ENCODE measurements at regions not wholly inside any gene's neighbourhood (a gene's known extent, or its start where the extent isn't known, plus 50 kb on each side); places are given as distances from the start of the nearest gene placed in this dataset.
"Not testable (repeated sequence)": the region's sequence is repeated elsewhere in the genome, so short reads cannot be mapped to it uniquely, and the experiment has no call there.

- DNase-seq (ENCODE audit: low read depth, low spot score): no peak
- Histone ChIP-seq H3K4me3 (ENCODE audit: insufficient read length, low read depth) (no peak overlapping the region), H3K4me1 (ENCODE audit: insufficient read depth, insufficient read length) (no peaks in the 10 kb centered on the region), H3K27me3 (ENCODE audit: insufficient read depth, insufficient read length) (no peaks in the 10 kb centered on the region), H3K9ac (ENCODE audit: insufficient read length, low read depth) (no peak overlapping the region), H3K9me3 (ENCODE audit: insufficient read depth, low read length) (no peaks in the 10 kb centered on the region), H3K36me3 (ENCODE audit: insufficient read depth, insufficient read length, low read length) (no peaks in the 10 kb centered on the region)
- TF ChIP-seq SUZ12 (IDR thresholded peaks at IDR 0.05; ENCODE audit: extremely low read depth, insufficient read depth, insufficient read length): no peak
- TF ChIP-seq YY1 (IDR thresholded peaks at IDR 0.05; ENCODE audit: insufficient read depth, insufficient read length): no peak
- no peak for TF ChIP-seq ZNF274 (IDR thresholded peaks at IDR 0.05; ENCODE audit: low read depth, low read length)
These were observed 275.5 kb downstream of the FAM181B start for GRCh38 chr11:82458147-82458546.

- Histone ChIP-seq H3K9me3 (ENCODE audit: insufficient read depth, low read length) (no peaks in the 10 kb centered on the region), H3K36me3 (ENCODE audit: insufficient read depth, insufficient read length, low read length) (no peaks in the 10 kb centered on the region), H3K9ac (ENCODE audit: insufficient read length, low read depth) (no peak overlapping the region), H3K27me3 (ENCODE audit: insufficient read depth, insufficient read length) (no peaks in the 10 kb centered on the region), H3K4me1 (ENCODE audit: insufficient read depth, insufficient read length) (no peaks in the 10 kb centered on the region), H3K4me3 (ENCODE audit: insufficient read length, low read depth) (no peak overlapping the region)
- DNase-seq (ENCODE audit: low read depth, low spot score): no peak
- no peak for TF ChIP-seq ZNF274 (IDR thresholded peaks at IDR 0.05; ENCODE audit: low read depth, low read length)
- TF ChIP-seq SUZ12 (IDR thresholded peaks at IDR 0.05; ENCODE audit: extremely low read depth, insufficient read depth, insufficient read length): no peak
These were observed 282.7 kb downstream of the FAM181B start for GRCh38 chr11:82450996-82451395.

GRCh38 chr11:82406611-82407010 lies 327.1 kb downstream of the FAM181B start:
- DNase-seq (ENCODE audit: low read depth, low spot score): no peak
- TF ChIP-seq ZNF274 (IDR thresholded peaks at IDR 0.05; ENCODE audit: low read depth, low read length) (no peak), YY1 (IDR thresholded peaks at IDR 0.05; ENCODE audit: insufficient read depth, insufficient read length) (no peak), SUZ12 (IDR thresholded peaks at IDR 0.05; ENCODE audit: extremely low read depth, insufficient read depth, insufficient read length) (no peak)
- Histone ChIP-seq H3K27me3 (ENCODE audit: insufficient read depth, insufficient read length) (no peaks in the 10 kb centered on the region), H3K9ac (ENCODE audit: insufficient read length, low read depth) (no peak overlapping the region), H3K4me3 (ENCODE audit: insufficient read length, low read depth) (no peak overlapping the region), H3K4me1 (ENCODE audit: insufficient read depth, insufficient read length) (no peaks in the 10 kb centered on the region), H3K36me3 (ENCODE audit: insufficient read depth, insufficient read length, low read length) (no peaks in the 10 kb centered on the region), H3K9me3 (ENCODE audit: insufficient read depth, low read length) (no peaks in the 10 kb centered on the region)

DNA sequence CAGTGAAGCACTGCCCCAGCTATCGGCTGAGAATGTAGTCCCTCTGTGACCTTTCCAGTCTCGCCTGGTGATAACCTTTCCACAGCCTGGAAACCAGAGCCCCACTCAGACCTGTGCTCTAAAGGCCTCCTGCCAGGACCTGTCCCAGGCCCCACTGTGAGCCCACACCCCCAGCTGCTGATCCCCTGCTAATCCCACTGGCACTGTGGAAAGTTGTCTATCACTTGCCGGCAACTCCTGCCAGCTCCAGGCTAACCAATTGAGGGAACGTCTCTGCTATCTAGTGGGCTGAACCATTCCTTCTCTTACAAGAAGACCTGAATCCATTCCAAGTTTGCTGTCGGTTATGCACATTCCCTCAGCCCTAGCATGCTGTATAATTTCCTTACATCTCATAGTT lies 328.2 kb downstream of the FAM181B start:
- no peak overlapping the region for H3K9ac ChIP-seq (ENCODE audit: insufficient read length, low read depth)
- no peak for DNase-seq (ENCODE audit: low read depth, low spot score)
- no peak overlapping the region for H3K4me3 ChIP-seq (ENCODE audit: insufficient read length, low read depth)
- no peaks in the 10 kb centered on the region for H3K4me1 ChIP-seq (ENCODE audit: insufficient read depth, insufficient read length)
- H3K9me3 ChIP-seq (ENCODE audit: insufficient read depth, low read length): no peaks in the 10 kb centered on the region
- TF ChIP-seq SUZ12 (IDR thresholded peaks at IDR 0.05; ENCODE audit: extremely low read depth, insufficient read depth, insufficient read length) (no peak), YY1 (IDR thresholded peaks at IDR 0.05; ENCODE audit: insufficient read depth, insufficient read length) (no peak), ZNF274 (IDR thresholded peaks at IDR 0.05; ENCODE audit: low read depth, low read length) (no peak)
- H3K36me3 ChIP-seq (ENCODE audit: insufficient read depth, insufficient read length, low read length): no peaks in the 10 kb centered on the region
- no peaks in the 10 kb centered on the region for H3K27me3 ChIP-seq (ENCODE audit: insufficient read depth, insufficient read length)

- Histone ChIP-seq H3K9me3 (ENCODE audit: insufficient read depth, low read length) (no peaks in the 10 kb centered on the region), H3K9ac (ENCODE audit: insufficient read length, low read depth) (no peak overlapping the region), H3K36me3 (ENCODE audit: insufficient read depth, insufficient read length, low read length) (no peaks in the 10 kb centered on the region)
These were observed 328.7 kb downstream of the FAM181B start for GRCh38 chr11:82404981-82405380.

DNA sequence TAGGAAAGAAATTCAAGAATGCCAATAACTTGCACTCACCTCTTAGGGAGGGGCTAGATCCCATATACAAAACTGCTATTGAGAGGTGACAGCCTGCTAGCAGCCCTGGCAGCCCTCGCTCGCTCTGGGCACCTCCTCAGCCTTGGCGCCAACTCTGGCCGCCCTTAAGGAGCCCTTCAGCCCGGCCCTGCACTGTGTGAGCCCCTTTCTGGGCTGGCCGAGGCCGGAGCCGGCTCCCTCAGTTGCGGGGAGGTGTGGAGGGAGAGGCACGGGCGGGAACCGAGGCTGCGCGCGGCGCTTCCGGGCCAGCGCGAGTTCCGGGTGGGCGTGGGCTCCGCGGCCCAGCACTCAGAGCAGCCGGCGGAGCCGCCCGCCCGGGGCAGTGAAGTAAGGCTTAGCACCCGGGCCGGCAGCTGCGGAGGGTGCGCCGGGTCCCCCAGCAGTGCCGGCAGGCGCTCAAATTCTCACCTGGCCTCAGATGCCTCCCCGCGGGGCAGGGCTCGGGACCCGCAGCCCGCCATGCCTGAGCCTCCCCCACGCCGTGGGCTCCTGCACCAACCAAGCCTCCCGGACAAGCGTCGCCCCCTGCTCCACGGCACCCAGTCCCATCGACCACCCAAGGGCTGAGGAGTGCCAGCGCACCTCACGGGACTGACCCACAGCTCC lies 329.9 kb downstream of the FAM181B start:
- no peak overlapping the region for H3K9ac ChIP-seq (ENCODE audit: insufficient read length, low read depth)
- TF ChIP-seq ZNF274 (IDR thresholded peaks at IDR 0.05; ENCODE audit: low read depth, low read length): no peak
- no peak for TF ChIP-seq SUZ12 (IDR thresholded peaks at IDR 0.05; ENCODE audit: extremely low read depth, insufficient read depth, insufficient read length)
- no peak for TF ChIP-seq YY1 (IDR thresholded peaks at IDR 0.05; ENCODE audit: insufficient read depth, insufficient read length)

More at GRCh38 chr11:82404981-82405380, 328.7 kb downstream of the FAM181B start:
- Histone ChIP-seq H3K27me3 (ENCODE audit: insufficient read depth, insufficient read length) (no peaks in the 10 kb centered on the region), H3K4me1 (ENCODE audit: insufficient read depth, insufficient read length) (no peaks in the 10 kb centered on the region), H3K4me3 (ENCODE audit: insufficient read length, low read depth) (no peak overlapping the region)
- TF ChIP-seq YY1 (IDR thresholded peaks at IDR 0.05; ENCODE audit: insufficient read depth, insufficient read length) (no peak), ZNF274 (IDR thresholded peaks at IDR 0.05; ENCODE audit: low read depth, low read length) (no peak), SUZ12 (IDR thresholded peaks at IDR 0.05; ENCODE audit: extremely low read depth, insufficient read depth, insufficient read length) (no peak)
- DNase-seq (ENCODE audit: low read depth, low spot score): no peak

DNA sequence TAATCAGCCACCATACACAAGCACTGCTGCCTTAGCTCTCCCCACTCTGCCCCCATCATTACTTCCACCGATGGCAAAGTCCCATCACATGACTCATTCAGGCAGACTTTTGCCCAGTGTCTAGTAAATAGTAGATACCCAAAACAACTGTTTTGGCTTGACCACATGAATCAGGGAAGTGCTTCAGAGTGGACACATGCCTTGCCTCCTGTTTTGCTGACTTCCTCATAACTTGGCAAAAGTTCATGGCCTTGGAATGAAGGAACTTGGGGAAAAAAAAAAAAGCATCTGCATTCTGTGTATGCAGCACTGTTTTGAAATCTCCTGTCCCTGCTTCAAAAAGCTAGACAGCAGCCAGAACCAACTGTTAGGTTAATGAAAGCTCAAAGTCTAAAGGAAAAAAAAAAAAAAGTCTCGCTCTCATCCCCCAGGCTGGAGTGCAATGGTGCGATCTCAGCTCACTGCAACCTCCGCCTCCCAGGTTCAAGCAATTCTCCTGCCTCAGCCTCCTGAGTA lies 335.3 kb downstream of the FAM181B start:
- H3K27me3 ChIP-seq (ENCODE audit: insufficient read depth, insufficient read length): no peaks in the 10 kb centered on the region
- no peak for TF ChIP-seq YY1 (IDR thresholded peaks at IDR 0.05; ENCODE audit: insufficient read depth, insufficient read length)
- no peak for TF ChIP-seq ZNF274 (IDR thresholded peaks at IDR 0.05; ENCODE audit: low read depth, low read length)
- TF ChIP-seq SUZ12 (IDR thresholded peaks at IDR 0.05; ENCODE audit: extremely low read depth, insufficient read depth, insufficient read length): no peak
- H3K4me1 ChIP-seq (ENCODE audit: insufficient read depth, insufficient read length): no peaks in the 10 kb centered on the region
- no peak overlapping the region for H3K9ac ChIP-seq (ENCODE audit: insufficient read length, low read depth)
- H3K36me3 ChIP-seq (ENCODE audit: insufficient read depth, insufficient read length, low read length): no peaks in the 10 kb centered on the region
- H3K4me3 ChIP-seq (ENCODE audit: insufficient read length, low read depth): no peak overlapping the region
- H3K9me3 ChIP-seq (ENCODE audit: insufficient read depth, low read length): no peaks in the 10 kb centered on the region
- DNase-seq (ENCODE audit: low read depth, low spot score): no peak

More for the DNA sequence above, 329.9 kb downstream of the FAM181B start:
- Histone ChIP-seq H3K4me3 (ENCODE audit: insufficient read length, low read depth) (no peak overlapping the region), H3K9me3 (ENCODE audit: insufficient read depth, low read length) (no peaks in the 10 kb centered on the region), H3K36me3 (ENCODE audit: insufficient read depth, insufficient read length, low read length) (no peaks in the 10 kb centered on the region), H3K4me1 (ENCODE audit: insufficient read depth, insufficient read length) (no peaks in the 10 kb centered on the region), H3K27me3 (ENCODE audit: insufficient read depth, insufficient read length) (no peaks in the 10 kb centered on the region)
- no peak for DNase-seq (ENCODE audit: low read depth, low spot score)

- H3K36me3 ChIP-seq (ENCODE audit: insufficient read depth, insufficient read length, low read length); H3K4me3 ChIP-seq (ENCODE audit: insufficient read length, low read depth); H3K27me3 ChIP-seq (ENCODE audit: insufficient read depth, insufficient read length); H3K9ac ChIP-seq (ENCODE audit: insufficient read length, low read depth); H3K4me1 ChIP-seq (ENCODE audit: insufficient read depth, insufficient read length); DNase-seq (ENCODE audit: low read depth, low spot score); H3K9me3 ChIP-seq (ENCODE audit: insufficient read depth, low read length): not testable (repeated sequence)
These were observed 337.0 kb downstream of the FAM181B start for GRCh38 chr11:82396639-82397038.
